ENCODE measurements at regions not wholly inside any gene's neighbourhood (a gene's known extent, or its start where the extent isn't known, plus 50 kb on each side); places are given as distances from the start of the nearest gene placed in this dataset.

DNA sequence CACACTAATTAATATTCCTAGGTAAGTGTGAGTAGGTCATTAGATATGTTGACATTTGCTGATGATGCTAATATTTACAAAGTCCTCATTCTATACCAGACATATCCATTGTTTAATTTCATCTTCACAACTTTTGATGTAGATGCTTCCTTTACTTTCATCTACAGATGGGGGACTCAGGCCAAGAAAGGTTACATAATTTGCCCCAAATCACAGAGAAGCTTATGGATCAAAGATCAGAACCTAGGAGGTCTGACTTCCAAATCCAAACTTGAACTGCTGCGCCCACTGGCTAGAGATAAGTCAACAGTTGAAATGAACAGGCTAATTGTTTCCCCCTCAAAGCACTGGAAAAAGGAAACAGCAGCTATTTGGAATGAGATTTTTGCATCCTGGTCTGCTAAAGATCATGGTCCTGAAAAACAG is 95.6 kb upstream of the TMEM178A start:
- TF ChIP-seq, protein P1, sequence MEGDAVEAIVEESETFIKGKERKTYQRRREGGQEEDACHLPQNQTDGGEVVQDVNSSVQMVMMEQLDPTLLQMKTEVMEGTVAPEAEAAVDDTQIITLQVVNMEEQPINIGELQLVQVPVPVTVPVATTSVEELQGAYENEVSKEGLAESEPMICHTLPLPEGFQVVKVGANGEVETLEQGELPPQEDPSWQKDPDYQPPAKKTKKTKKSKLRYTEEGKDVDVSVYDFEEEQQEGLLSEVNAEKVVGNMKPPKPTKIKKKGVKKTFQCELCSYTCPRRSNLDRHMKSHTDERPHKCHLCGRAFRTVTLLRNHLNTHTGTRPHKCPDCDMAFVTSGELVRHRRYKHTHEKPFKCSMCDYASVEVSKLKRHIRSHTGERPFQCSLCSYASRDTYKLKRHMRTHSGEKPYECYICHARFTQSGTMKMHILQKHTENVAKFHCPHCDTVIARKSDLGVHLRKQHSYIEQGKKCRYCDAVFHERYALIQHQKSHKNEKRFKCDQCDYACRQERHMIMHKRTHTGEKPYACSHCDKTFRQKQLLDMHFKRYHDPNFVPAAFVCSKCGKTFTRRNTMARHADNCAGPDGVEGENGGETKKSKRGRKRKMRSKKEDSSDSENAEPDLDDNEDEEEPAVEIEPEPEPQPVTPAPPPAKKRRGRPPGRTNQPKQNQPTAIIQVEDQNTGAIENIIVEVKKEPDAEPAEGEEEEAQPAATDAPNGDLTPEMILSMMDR (IDR thresholded peaks at IDR 0.05) = no peak
- TF ChIP-seq POLR2AphosphoS5 (IDR thresholded peaks at IDR 0.05; ENCODE audit: insufficient read depth in 1 of 2, low read depth in 1 of 2) (no peak), POLR2A (IDR thresholded peaks at IDR 0.05) (no peak)
